GM19025 (cell line): ENCODE measurements at regions not wholly inside any gene's neighbourhood (a gene's known extent, or its start where the extent isn't known, plus 50 kb on each side); places are given as distances from the start of the nearest gene placed in this dataset.
"Not testable (repeated sequence)": the region's sequence is repeated elsewhere in the genome, so short reads cannot be mapped to it uniquely, and the experiment has no call there.

Source experiments
- ATAC-seq: cut with Tn5 transposase; IDR thresholded peaks from one replicate; pipeline ENCODE4 v1.9.1; 2021; ENCODE audit warnings: mild to moderate bottlenecking, low read depth, moderate library complexity; ENCODE audit not compliant: unreplicated experiment

GRCh38 chr2:241956521-241957110, 87.1 kb downstream of the RTP5 start:
- no peak for ATAC-seq

GRCh38 chr2:241957276-241957675, 87.7 kb downstream of the RTP5 start:
- no peak for ATAC-seq

- no peak for ATAC-seq
These were observed 89.5 kb downstream of the RTP5 start for GRCh38 chr2:241958818-241959545.

GRCh38 chr2:241959751-241960269, 90.3 kb downstream of the RTP5 start:
- ATAC-seq: no peak

- no peak for ATAC-seq
These were observed 91.9 kb downstream of the RTP5 start for GRCh38 chr2:241961454-241961853.

GRCh38 chr2:241964133-241964532, 94.6 kb downstream of the RTP5 start:
- ATAC-seq: no peak

GRCh38 chr2:241965931-241966412, 96.4 kb downstream of the RTP5 start:
- ATAC-seq: peak; percentile 72

GRCh38 chr2:241966647-241967466, 97.3 kb downstream of the RTP5 start:
- ATAC-seq: no peak

- no peak for ATAC-seq
These were observed 98.1 kb downstream of the RTP5 start for GRCh38 chr2:241967467-241968144.

- no peak for ATAC-seq
These were observed 98.9 kb downstream of the RTP5 start for GRCh38 chr2:241968417-241968816.

- ATAC-seq: not testable (repeated sequence)
These were observed 99.7 kb downstream of the RTP5 start for GRCh38 chr2:241969182-241969581.

GRCh38 chr2:241970716-241971115, 101.2 kb downstream of the RTP5 start:
- ATAC-seq: no peak

- no peak for ATAC-seq
These were observed 104.6 kb downstream of the RTP5 start for GRCh38 chr2:241974096-241974495.

- ATAC-seq: no peak
These were observed 105.5 kb downstream of the RTP5 start for GRCh38 chr2:241974851-241975592.

GRCh38 chr2:241975593-241976284, 106.2 kb downstream of the RTP5 start:
- no peak for ATAC-seq

GRCh38 chr2:241976296-241976695, 106.8 kb downstream of the RTP5 start:
- no peak for ATAC-seq

- ATAC-seq: no peak
These were observed 108.2 kb downstream of the RTP5 start for GRCh38 chr2:241977557-241978300.

- ATAC-seq: no peak
These were observed 109.1 kb downstream of the RTP5 start for GRCh38 chr2:241978670-241979069.

GRCh38 chr2:241980193-241980592, 110.7 kb downstream of the RTP5 start:
- ATAC-seq: no peak
